ENCODE measurements at regions not wholly inside any gene's neighbourhood (a gene's known extent, or its start where the extent isn't known, plus 50 kb on each side); places are given as distances from the start of the nearest gene placed in this dataset.
"Not testable (repeated sequence)": the region's sequence is repeated elsewhere in the genome, so short reads cannot be mapped to it uniquely, and the experiment has no call there.

GRCh38 chr13:50654331-50654730, 189.2 kb downstream of the DLEU7 start:
- no peaks in the 10 kb centered on the region for H4K20me1 ChIP-seq (ENCODE audit: insufficient read depth)
- H3K27me3 ChIP-seq (replicated peaks; ENCODE audit: insufficient read depth): no peaks in the 10 kb centered on the region
- no peak for TF ChIP-seq EZH2 (IDR thresholded peaks at IDR 0.05; ENCODE audit: insufficient read depth, poor library complexity, severe bottlenecking)
- no peak for TF ChIP-seq EZH2phosphoT487 (IDR thresholded peaks at IDR 0.05; ENCODE audit: insufficient read depth, low read depth)
- in situ Hi-C loops (cut with MboI): no loop called here
- no peak for DNase-seq
- no peaks in the 10 kb centered on the region for H3K79me2 ChIP-seq (ENCODE audit: insufficient read depth)
- H3K27ac ChIP-seq: no peak overlapping the region
- H3K9me3 ChIP-seq (ENCODE audit: low read depth): no peaks in the 10 kb centered on the region
- H3K4me2 ChIP-seq (ENCODE audit: unreplicated experiment): no peak overlapping the region
- WGBS, 2 experiments (ENCODE audit: low coverage in 1 of 2, low lambda C conversion rate in 2 of 2, missing lambda C conversion rate in 2 of 2): 81 to 82% methylated on average over 4 of the region's 4 CpGs
- no peak overlapping the region for H3K9ac ChIP-seq
- H3F3A ChIP-seq (ENCODE audit: insufficient read depth): no peaks in the 10 kb centered on the region
- H2AFZ ChIP-seq: no peak overlapping the region
- H3K4me3 ChIP-seq: no peak overlapping the region
- H3K36me3 ChIP-seq (ENCODE audit: low read depth): no peaks in the 10 kb centered on the region
- H3K4me1 ChIP-seq (ENCODE audit: insufficient read depth): no peaks in the 10 kb centered on the region
- H3K9me2 ChIP-seq (ENCODE audit: insufficient read depth): no peaks in the 10 kb centered on the region

DNA sequence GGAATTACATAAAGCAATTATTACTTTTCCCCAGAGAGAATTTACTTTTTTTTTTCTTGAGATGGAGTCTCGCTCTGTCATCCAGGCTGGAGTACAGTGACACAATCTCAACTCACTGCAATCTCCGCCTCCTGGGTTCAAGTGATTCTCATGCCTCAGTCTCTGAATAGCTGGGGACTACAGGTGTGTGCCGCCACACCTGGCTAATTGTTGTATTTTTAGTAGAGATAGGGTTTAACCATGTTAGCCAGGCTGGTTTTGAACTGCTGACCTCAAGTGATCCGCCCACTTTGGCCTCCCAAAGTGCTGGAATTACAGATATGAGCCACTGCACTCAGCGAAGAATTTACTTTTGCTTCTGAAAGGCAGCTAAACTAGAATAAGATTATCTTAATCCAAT, 181.6 kb downstream of the DLEU7 start:
- 93 to 94% methylated on average over 5 of the region's 5 CpGs for WGBS, 2 experiments (ENCODE audit: low coverage in 1 of 2, low lambda C conversion rate in 2 of 2, missing lambda C conversion rate in 2 of 2)

GRCh38 chr13:50664951-50665350, 178.5 kb downstream of the DLEU7 start:
- no peaks in the 10 kb centered on the region for H3K27me3 ChIP-seq (replicated peaks; ENCODE audit: insufficient read depth)
- no peaks in the 10 kb centered on the region for H4K20me1 ChIP-seq (ENCODE audit: insufficient read depth)
- H3K4me2 ChIP-seq (ENCODE audit: unreplicated experiment): no peak overlapping the region
- WGBS, 2 experiments (ENCODE audit: low coverage in 1 of 2, low lambda C conversion rate in 2 of 2, missing lambda C conversion rate in 2 of 2): 88 to 91% methylated on average over 2 of the region's 2 CpGs
- no peak overlapping the region for H3K9ac ChIP-seq
- no peaks in the 10 kb centered on the region for H3K79me2 ChIP-seq (ENCODE audit: insufficient read depth)
- no peak overlapping the region for H3K27ac ChIP-seq
- no peaks in the 10 kb centered on the region for H3K9me2 ChIP-seq (ENCODE audit: insufficient read depth)
- in situ Hi-C loops (cut with MboI): no loop called here
- no peaks in the 10 kb centered on the region for H3K36me3 ChIP-seq (ENCODE audit: low read depth)
- no peak for TF ChIP-seq EZH2 (IDR thresholded peaks at IDR 0.05; ENCODE audit: insufficient read depth, poor library complexity, severe bottlenecking)
- TF ChIP-seq EZH2phosphoT487 (IDR thresholded peaks at IDR 0.05; ENCODE audit: insufficient read depth, low read depth): no peak
- no peak overlapping the region for H2AFZ ChIP-seq
- DNase-seq: no peak
- no peaks in the 10 kb centered on the region; the same call in 1 of the 2 replicates for H3F3A ChIP-seq (ENCODE audit: insufficient read depth)
- no peaks in the 10 kb centered on the region for H3K9me3 ChIP-seq (ENCODE audit: low read depth)
- no peak overlapping the region for H3K4me3 ChIP-seq
- peaks cover 3% of the 10 kb centered on the region; the same call in 1 of the 2 replicates for H3K4me1 ChIP-seq (ENCODE audit: insufficient read depth)

More for the DNA sequence above, 181.6 kb downstream of the DLEU7 start:
- H3K79me2 ChIP-seq (ENCODE audit: insufficient read depth); H3K9me3 ChIP-seq (ENCODE audit: low read depth); H2AFZ ChIP-seq; H3K4me1 ChIP-seq (ENCODE audit: insufficient read depth); H3K9me2 ChIP-seq (ENCODE audit: insufficient read depth); H4K20me1 ChIP-seq (ENCODE audit: insufficient read depth); H3K9ac ChIP-seq; H3K4me2 ChIP-seq (ENCODE audit: unreplicated experiment); DNase-seq; H3F3A ChIP-seq (ENCODE audit: insufficient read depth); H3K36me3 ChIP-seq (ENCODE audit: low read depth); H3K4me3 ChIP-seq; in situ Hi-C loops (cut with MboI); H3K27me3 ChIP-seq (replicated peaks; ENCODE audit: insufficient read depth); H3K27ac ChIP-seq: not testable (repeated sequence)

GRCh38 chr13:50668049-50668448, 175.4 kb downstream of the DLEU7 start:
- H3K9me3 ChIP-seq (ENCODE audit: low read depth): no peaks in the 10 kb centered on the region
- no peak for TF ChIP-seq EZH2 (IDR thresholded peaks at IDR 0.05; ENCODE audit: insufficient read depth, poor library complexity, severe bottlenecking)
- TF ChIP-seq EZH2phosphoT487 (IDR thresholded peaks at IDR 0.05; ENCODE audit: insufficient read depth, low read depth): no peak
- H3K4me1 ChIP-seq (ENCODE audit: insufficient read depth): peaks cover 20% of the 10 kb centered on the region
- no peak overlapping the region for H2AFZ ChIP-seq
- H3K36me3 ChIP-seq (ENCODE audit: low read depth): no peaks in the 10 kb centered on the region
- 88 to 89% methylated on average over 6 of the region's 6 CpGs for WGBS, 2 experiments (ENCODE audit: low coverage in 1 of 2, low lambda C conversion rate in 2 of 2, missing lambda C conversion rate in 2 of 2)
- no peak overlapping the region for H3K27ac ChIP-seq
- no peaks in the 10 kb centered on the region for H3K79me2 ChIP-seq (ENCODE audit: insufficient read depth)
- peaks cover 12% of the 10 kb centered on the region; the same call in 1 of the 2 replicates for H3F3A ChIP-seq (ENCODE audit: insufficient read depth)
- no peak overlapping the region for H3K4me2 ChIP-seq (ENCODE audit: unreplicated experiment)
- no peak overlapping the region for H3K9ac ChIP-seq
- no peak overlapping the region for H3K4me3 ChIP-seq
- no peaks in the 10 kb centered on the region for H4K20me1 ChIP-seq (ENCODE audit: insufficient read depth)
- in situ Hi-C loops (cut with MboI): no loop called here
- no peak for DNase-seq
- H3K9me2 ChIP-seq (ENCODE audit: insufficient read depth): no peaks in the 10 kb centered on the region
- H3K27me3 ChIP-seq (replicated peaks; ENCODE audit: insufficient read depth): no peaks in the 10 kb centered on the region

DNA sequence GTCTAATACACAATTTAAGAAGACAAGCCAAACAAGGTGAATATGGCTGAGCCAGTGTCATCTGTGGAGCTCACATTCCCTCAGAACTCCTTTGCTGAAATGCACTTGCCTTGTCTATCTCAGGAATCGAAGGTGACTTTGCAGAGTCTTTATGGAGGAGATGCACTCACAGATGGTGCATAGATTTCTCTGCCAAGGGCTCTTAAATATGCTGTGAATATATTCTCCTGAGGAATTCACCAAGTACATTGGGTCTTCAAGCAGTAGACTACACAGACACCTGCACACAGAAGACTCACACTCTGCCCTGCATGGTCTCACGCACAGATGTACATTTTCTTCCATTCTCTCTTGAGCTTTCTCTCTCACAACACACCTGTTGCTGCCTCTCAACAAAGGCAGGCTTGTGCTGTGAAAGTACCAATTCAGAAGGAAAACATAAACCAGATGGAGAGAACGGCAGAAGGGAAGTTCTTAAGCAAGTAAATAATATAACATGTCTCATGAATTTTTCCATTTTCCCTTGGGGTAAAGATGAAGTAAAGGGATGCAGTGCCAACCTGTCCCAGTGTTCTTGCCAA, 174.7 kb downstream of the DLEU7 start:
- Histone ChIP-seq H3K79me2 (ENCODE audit: insufficient read depth) (no peaks in the 10 kb centered on the region), H3K36me3 (ENCODE audit: low read depth) (no peaks in the 10 kb centered on the region), H3K4me1 (ENCODE audit: insufficient read depth) (peaks cover 20% of the 10 kb centered on the region), H4K20me1 (ENCODE audit: insufficient read depth) (no peaks in the 10 kb centered on the region), H3F3A (ENCODE audit: insufficient read depth) (peaks cover 12% of the 10 kb centered on the region; the same call in 1 of the 2 replicates), H2AFZ (no peak overlapping the region), H3K9me3 (ENCODE audit: low read depth) (no peaks in the 10 kb centered on the region), H3K27me3 (replicated peaks; ENCODE audit: insufficient read depth) (no peaks in the 10 kb centered on the region), H3K9me2 (ENCODE audit: insufficient read depth) (no peaks in the 10 kb centered on the region), H3K27ac (no peak overlapping the region), H3K4me2 (ENCODE audit: unreplicated experiment) (no peak overlapping the region), H3K9ac (no peak overlapping the region), H3K4me3 (no peak overlapping the region)
- TF ChIP-seq EZH2 (IDR thresholded peaks at IDR 0.05; ENCODE audit: insufficient read depth, poor library complexity, severe bottlenecking) (no peak), EZH2phosphoT487 (IDR thresholded peaks at IDR 0.05; ENCODE audit: insufficient read depth, low read depth) (no peak)
- in situ Hi-C loops (cut with MboI): no loop called here
- 70 to 77% methylated on average over 3 of the region's 3 CpGs for WGBS, 2 experiments (ENCODE audit: low coverage in 1 of 2, low lambda C conversion rate in 2 of 2, missing lambda C conversion rate in 2 of 2)
- DNase-seq: no peak

Data from GM23248 (cell line).